ENCODE measurements at regions not wholly inside any gene's neighbourhood (a gene's known extent, or its start where the extent isn't known, plus 50 kb on each side); places are given as distances from the start of the nearest gene placed in this dataset.

- peaks cover 0 to 19% of the 10 kb centered on the region in 2 donors for H3K27me3 ChIP-seq
- H3K36me3 ChIP-seq = no peaks in the 10 kb centered on the region
Measured at GRCh38 chr13:111451402-111451801, 131.0 kb downstream of the TEX29 start.

GRCh38 chr13:111456452-111457230, 136.2 kb downstream of the TEX29 start:
- no peak for ATAC-seq
- Histone ChIP-seq H3K4me3 (no peak overlapping the region), H3K27me3 (peaks cover 0 to 31% of the 10 kb centered on the region in 2 donors)

More at GRCh38 chr13:111451402-111451801, 131.0 kb downstream of the TEX29 start:
- DNase-seq (no peak), ATAC-seq (no peak)
- intact Hi-C loops (cut with DNase I) = no loop called here
- no peak for TF ChIP-seq CTCF (IDR thresholded peaks at IDR 0.05)
- H3K9me3 ChIP-seq = peaks cover 0 to 10% of the 10 kb centered on the region in 2 donors
- no peak overlapping the region for H3K27ac ChIP-seq
- no peaks in the 10 kb centered on the region for H3K4me1 ChIP-seq
- no peak overlapping the region for H3K4me3 ChIP-seq

DNA sequence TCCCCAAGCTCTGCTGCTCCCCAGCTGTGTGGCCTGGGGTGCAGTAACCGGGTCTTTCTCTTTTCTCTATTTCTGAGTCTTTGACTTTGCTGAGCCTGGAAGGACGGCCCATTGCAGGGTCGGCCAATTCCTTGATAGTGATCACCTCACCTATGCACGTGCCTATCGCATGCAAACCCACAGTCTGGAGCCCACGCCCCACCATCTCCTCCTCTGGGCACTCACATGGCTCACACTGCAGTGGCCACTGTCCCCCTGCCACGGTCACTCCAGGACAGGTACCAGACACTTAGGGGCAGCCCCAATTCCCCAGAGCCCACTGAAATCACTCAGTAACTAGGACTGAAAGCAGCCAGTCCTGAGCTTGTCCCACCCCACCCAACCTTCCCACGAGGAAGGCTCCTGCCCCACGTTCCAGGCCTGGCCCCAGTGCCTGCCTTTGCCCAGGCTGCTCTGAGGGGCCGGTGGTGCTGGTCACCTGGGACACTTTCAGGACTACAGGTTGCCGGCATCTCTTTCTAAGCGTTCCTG, 137.6 kb downstream of the TEX29 start:
- no peaks in the 10 kb centered on the region for H3K9me3 ChIP-seq
- intact Hi-C loops (cut with DNase I) = no loop called here
- H3K36me3 ChIP-seq = no peaks in the 10 kb centered on the region
- H3K4me1 ChIP-seq = no peaks in the 10 kb centered on the region
- ATAC-seq = no peak
- no peak overlapping the region for H3K27ac ChIP-seq
- H3K27me3 ChIP-seq = peaks cover 0 to 30% of the 10 kb centered on the region in 2 donors
- H3K4me3 ChIP-seq = no peak overlapping the region
- no peak for TF ChIP-seq CTCF (IDR thresholded peaks at IDR 0.05)
- no peak for DNase-seq

More at GRCh38 chr13:111456452-111457230, 136.2 kb downstream of the TEX29 start:
- DNase-seq = no peak
- no peak for TF ChIP-seq CTCF (IDR thresholded peaks at IDR 0.05)
- no peak overlapping the region for H3K27ac ChIP-seq
- H3K4me1 ChIP-seq = no peaks in the 10 kb centered on the region
- H3K36me3 ChIP-seq = no peaks in the 10 kb centered on the region
- H3K9me3 ChIP-seq = no peaks in the 10 kb centered on the region
- intact Hi-C loops (cut with DNase I) = no loop called here

- peaks cover 0 to 37% of the 10 kb centered on the region in 2 donors for H3K27me3 ChIP-seq
- no peaks in the 10 kb centered on the region for H3K36me3 ChIP-seq
- no peaks in the 10 kb centered on the region for H3K9me3 ChIP-seq
- ATAC-seq (no peak), DNase-seq (no peak)
- no peak overlapping the region for H3K27ac ChIP-seq
- intact Hi-C loops (cut with DNase I) = no loop called here
- no peak for TF ChIP-seq CTCF (IDR thresholded peaks at IDR 0.05)
- no peak overlapping the region for H3K4me3 ChIP-seq
- no peaks in the 10 kb centered on the region for H3K4me1 ChIP-seq
Measured at GRCh38 chr13:111458739-111459138, 138.3 kb downstream of the TEX29 start.

GRCh38 chr13:111459803-111460547, 139.5 kb downstream of the TEX29 start:
- Histone ChIP-seq H3K9me3 (no peaks in the 10 kb centered on the region), H3K36me3 (no peaks in the 10 kb centered on the region), H3K27me3 (peaks cover 0 to 49% of the 10 kb centered on the region in 2 donors), H3K4me3 (no peak overlapping the region), H3K4me1 (no peaks in the 10 kb centered on the region), H3K27ac (no peak overlapping the region)
- intact Hi-C loops (cut with DNase I) = no loop called here
- ATAC-seq (no peak), DNase-seq (no peak)
- TF ChIP-seq CTCF (IDR thresholded peaks at IDR 0.05) = no peak

Data from left lung (tissue), 4 donors.